Ovary (tissue), 3 donors: ENCODE measurements at regions not wholly inside any gene's neighbourhood (a gene's known extent, or its start where the extent isn't known, plus 50 kb on each side); places are given as distances from the start of the nearest gene placed in this dataset.

Experiments
- POLR2A ChIP-seq: fragments of 450-650 bp; IDR thresholded peaks from one replicate; pipeline ENCODE4 v1.6.1; 2017; ENCODE audit warnings: antibody characterized with exemption, mild to moderate bottlenecking, moderate library complexity
- TF ChIP-seq, protein P1 (sequence below), 3 donors: fragments of 450-650 bp in 2 of 3; fragments of 200-600 bp in 1 of 3; IDR thresholded peaks; one replicate each; pipeline versions ENCODE4 v1.5.1 to v1.8.0; 2016 to 2022; ENCODE audit warnings: antibody characterized with exemption in 3 of 3, mild to moderate bottlenecking in 1 of 3
- donor health status: DM: no; HTN: no; CAD: no.

DNA sequence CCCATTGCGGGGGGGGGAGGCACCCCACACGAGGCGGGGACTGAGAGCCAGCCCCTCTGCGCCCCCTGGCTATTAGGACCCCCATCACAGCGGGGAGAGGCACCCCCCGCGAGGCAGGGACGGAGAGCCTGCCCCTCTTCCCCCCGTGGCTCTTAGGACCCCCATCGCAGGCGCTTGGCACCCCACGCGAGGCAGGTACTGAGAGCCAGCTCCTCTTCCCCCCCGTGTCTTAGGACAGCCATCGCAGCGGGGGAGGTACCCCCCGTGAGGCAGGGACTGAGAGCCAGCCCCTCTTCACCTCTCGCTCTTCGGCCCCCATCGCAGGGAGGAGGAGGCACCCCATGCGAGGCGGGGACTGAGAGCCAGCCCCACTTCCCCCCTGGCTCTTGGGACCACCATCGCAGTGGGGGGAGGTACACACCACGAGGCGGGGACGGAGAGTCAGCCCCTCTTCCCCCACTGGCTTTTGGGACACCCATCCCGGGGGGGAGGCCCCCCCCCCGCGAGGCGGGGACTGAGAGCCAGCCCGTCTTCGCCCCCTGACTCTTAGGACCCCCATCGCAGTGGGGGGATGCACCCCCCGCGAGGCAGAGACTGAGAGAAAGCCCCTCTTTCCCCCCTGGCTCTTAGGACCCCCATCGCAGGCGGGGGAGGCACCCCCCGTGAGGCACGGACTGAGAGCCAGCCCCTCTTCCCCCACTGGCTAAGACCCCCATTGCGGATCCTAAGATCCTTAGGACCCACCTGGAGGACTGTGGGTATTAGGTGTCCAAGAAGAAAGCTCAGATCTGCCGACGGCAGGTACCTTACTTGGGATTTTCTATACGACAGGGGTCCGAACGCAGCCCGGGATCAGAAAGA is 198.6 kb upstream of the PZP start:
- TF ChIP-seq, protein P1, sequence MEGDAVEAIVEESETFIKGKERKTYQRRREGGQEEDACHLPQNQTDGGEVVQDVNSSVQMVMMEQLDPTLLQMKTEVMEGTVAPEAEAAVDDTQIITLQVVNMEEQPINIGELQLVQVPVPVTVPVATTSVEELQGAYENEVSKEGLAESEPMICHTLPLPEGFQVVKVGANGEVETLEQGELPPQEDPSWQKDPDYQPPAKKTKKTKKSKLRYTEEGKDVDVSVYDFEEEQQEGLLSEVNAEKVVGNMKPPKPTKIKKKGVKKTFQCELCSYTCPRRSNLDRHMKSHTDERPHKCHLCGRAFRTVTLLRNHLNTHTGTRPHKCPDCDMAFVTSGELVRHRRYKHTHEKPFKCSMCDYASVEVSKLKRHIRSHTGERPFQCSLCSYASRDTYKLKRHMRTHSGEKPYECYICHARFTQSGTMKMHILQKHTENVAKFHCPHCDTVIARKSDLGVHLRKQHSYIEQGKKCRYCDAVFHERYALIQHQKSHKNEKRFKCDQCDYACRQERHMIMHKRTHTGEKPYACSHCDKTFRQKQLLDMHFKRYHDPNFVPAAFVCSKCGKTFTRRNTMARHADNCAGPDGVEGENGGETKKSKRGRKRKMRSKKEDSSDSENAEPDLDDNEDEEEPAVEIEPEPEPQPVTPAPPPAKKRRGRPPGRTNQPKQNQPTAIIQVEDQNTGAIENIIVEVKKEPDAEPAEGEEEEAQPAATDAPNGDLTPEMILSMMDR (IDR thresholded peaks at IDR 0.05), result no peak
- no peak for TF ChIP-seq POLR2A
